Upper lobe of left lung (tissue), 6 donors: ENCODE measurements at regions not wholly inside any gene's neighbourhood (a gene's known extent, or its start where the extent isn't known, plus 50 kb on each side); places are given as distances from the start of the nearest gene placed in this dataset.

Source experiments
- ATAC-seq, 2 donors: fragments of 200-7000 bp; cut with Tn5 transposase; one replicate each; pipeline ENCODE4 v1.9.1; 2022; ENCODE audit warnings: mild to moderate bottlenecking in 2 of 2, moderate library complexity in 2 of 2; ENCODE audit not compliant: low FRiP score in 2 of 2
- DNase-seq, 2 donors: peaks; one replicate each; pipeline ENCODE4 v3.0.0-alpha.2; 2019 to 2020
- H3K27ac ChIP-seq, 4 donors: fragments of 200-600 bp; sonication (generic); one replicate each; pipeline ENCODE4 v1.5.1; 2016 to 2019
- H3K27me3 ChIP-seq, 4 donors: fragments of 200-600 bp; sonication (generic); one replicate each; pipeline ENCODE4 v1.5.1; 2017 to 2019
- H3K36me3 ChIP-seq, 4 donors: fragments of 200-600 bp; sonication (generic); one replicate each; pipeline ENCODE4 v1.5.1; 2016 to 2019
- H3K4me1 ChIP-seq, 4 donors: fragments of 200-600 bp; sonication (generic); one replicate each; pipeline ENCODE4 v1.5.1; 2018 to 2019
- H3K4me3 ChIP-seq, 4 donors: fragments of 200-600 bp; sonication (generic); one replicate each; pipeline ENCODE4 v1.5.1; 2017 to 2019; ENCODE audit warnings: mild to moderate bottlenecking in 2 of 4, moderate library complexity in 1 of 4
- H3K9me3 ChIP-seq, 4 donors: fragments of 200-600 bp; sonication (generic); one replicate each; pipeline ENCODE4 v1.5.1; 2018 to 2019
- EP300 ChIP-seq, 4 donors: sonication (generic); formaldehyde crosslinking; IDR thresholded peaks; one replicate each; pipeline ENCODE4 v1.5.1; 2017; ENCODE audit warnings: antibody characterized with exemption in 4 of 4, control low read depth in 2 of 4
- POLR2A ChIP-seq, 4 donors: fragments of 450-650 bp; IDR thresholded peaks; one replicate each; pipeline ENCODE4 v1.5.1; 2016 to 2017; ENCODE audit warnings: antibody characterized with exemption in 4 of 4, mild to moderate bottlenecking in 2 of 4
- POLR2AphosphoS5 ChIP-seq, 2 donors: sonication (generic); formaldehyde crosslinking; IDR thresholded peaks; one replicate each; pipeline ENCODE4 v1.5.1; 2017; ENCODE audit warnings: antibody characterized with exemption in 2 of 2
- WGBS, 2 donors: methylation state at CpG; one replicate each; pipeline ENCODE4 v1.1.5; 2017 to 2018; 5-methylcytosine and 5-hydroxymethylcytosine counted together
- TF ChIP-seq, protein P1 (sequence below), 6 experiments: fragments of 450-650 bp in 4 of 6; fragments of 200-600 bp in 2 of 6; sonication (generic) in 2 of 6; IDR thresholded peaks; one replicate each; pipeline ENCODE4 v1.5.1; 2016 to 2019; ENCODE audit warnings: antibody characterized with exemption in 6 of 6
- donor health status: DM: no; HTN: no; CAD: no; lungs with moderate emphysema.
- donor health status: DM: no; HTN: yes; CAD: no; lungs with severe emphysema.

DNA sequence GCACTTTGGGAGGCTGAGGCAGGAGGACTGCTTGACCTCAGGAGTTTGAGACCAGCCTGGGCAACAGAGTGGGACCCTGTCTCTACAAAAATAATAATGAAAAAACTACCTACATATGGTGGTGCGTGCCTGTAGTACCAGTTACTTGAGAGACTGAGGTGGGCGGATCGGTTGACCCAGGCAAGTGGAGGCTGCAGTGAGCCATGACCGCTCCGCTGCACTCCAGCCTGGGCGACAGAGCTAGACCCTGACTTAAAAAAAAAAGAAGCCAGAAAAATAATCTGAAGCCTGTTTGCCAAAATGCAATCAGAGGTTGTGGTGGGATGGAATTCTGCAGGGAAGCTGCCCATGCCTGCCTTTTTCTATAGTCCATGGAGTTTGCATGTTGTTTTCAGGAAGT, 50.4 kb upstream of the GGTA1 start:
- WGBS, 2 donors, result 85 to 89% methylated on average over 6 of the region's 6 CpGs
- Histone ChIP-seq H3K9me3 (no peaks in the 10 kb centered on the region), H3K4me3 (peak overlapping the region in 1 of 4 donors; percentile 38), H3K4me1 (peaks cover 13 to 19% (median 16%) of the 10 kb centered on the region in 4 donors), H3K27ac (no peak overlapping the region), H3K27me3 (no peaks in the 10 kb centered on the region), H3K36me3 (no peaks in the 10 kb centered on the region)
- TF ChIP-seq POLR2AphosphoS5 (IDR thresholded peaks at IDR 0.05) (no peak), EP300 (IDR thresholded peaks at IDR 0.05) (no peak), POLR2A (IDR thresholded peaks at IDR 0.05) (no peak)
- TF ChIP-seq, protein P1, sequence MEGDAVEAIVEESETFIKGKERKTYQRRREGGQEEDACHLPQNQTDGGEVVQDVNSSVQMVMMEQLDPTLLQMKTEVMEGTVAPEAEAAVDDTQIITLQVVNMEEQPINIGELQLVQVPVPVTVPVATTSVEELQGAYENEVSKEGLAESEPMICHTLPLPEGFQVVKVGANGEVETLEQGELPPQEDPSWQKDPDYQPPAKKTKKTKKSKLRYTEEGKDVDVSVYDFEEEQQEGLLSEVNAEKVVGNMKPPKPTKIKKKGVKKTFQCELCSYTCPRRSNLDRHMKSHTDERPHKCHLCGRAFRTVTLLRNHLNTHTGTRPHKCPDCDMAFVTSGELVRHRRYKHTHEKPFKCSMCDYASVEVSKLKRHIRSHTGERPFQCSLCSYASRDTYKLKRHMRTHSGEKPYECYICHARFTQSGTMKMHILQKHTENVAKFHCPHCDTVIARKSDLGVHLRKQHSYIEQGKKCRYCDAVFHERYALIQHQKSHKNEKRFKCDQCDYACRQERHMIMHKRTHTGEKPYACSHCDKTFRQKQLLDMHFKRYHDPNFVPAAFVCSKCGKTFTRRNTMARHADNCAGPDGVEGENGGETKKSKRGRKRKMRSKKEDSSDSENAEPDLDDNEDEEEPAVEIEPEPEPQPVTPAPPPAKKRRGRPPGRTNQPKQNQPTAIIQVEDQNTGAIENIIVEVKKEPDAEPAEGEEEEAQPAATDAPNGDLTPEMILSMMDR (IDR thresholded peaks at IDR 0.05), result no peak
- DNase-seq (no peak), ATAC-seq (no peak)

DNA sequence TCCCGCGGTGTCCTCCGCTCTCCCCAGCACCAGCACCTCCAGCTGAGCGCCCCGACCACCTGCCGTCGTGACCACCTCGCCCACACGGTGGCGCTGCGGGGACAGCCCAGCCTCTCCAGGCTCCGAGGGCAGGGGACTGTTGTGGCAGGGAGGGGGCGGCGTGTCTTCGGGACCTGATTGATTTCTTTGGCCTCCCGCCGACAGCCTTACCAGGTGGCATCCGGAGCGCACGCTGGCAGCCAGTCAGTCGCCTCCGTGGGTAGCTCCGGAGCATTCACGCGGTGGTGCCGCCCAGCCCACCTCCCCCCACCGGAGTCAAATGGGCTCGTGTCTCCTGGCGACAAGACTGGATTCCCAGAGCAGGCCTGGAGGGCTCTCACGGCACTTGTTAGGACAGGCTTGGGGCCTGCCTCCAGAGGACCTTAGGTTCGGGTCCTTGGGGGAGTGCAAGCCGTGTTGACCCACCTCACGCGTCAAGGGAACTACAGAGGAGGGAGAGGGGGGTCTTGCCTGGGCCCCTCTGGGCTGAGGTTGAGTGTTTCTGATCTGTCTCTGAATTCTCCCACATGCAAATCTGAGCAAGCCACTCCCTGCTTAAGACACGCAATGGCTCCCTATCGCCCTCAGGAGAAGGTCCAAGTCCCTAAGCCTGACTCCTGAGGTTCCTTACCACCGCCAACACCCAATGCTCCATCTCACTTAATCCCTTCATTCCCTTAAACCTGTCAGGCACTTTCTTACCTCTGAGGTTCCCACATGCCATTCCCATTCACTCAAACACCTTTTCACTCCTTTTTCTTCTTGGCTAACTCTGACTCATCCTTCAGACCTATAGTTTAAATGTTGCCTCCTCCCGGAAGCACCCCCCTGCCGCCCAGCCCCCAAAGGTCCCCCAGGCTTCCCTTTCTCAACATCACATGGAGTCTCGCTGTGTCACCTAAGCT, 51.2 kb upstream of the GGTA1 start:
- Histone ChIP-seq H3K36me3 (no peaks in the 10 kb centered on the region), H3K27ac (peak overlapping the region in 1 of 4 donors; percentile 21), H3K9me3 (no peaks in the 10 kb centered on the region), H3K4me1 (peaks cover 10 to 15% (median 13%) of the 10 kb centered on the region in 4 donors), H3K27me3 (no peaks in the 10 kb centered on the region), H3K4me3 (peak overlapping the region in 3 of 4 donors; percentile 24 to 44 (median 38))
- WGBS, 2 donors, result 16 to 36% methylated on average over 23 to 33 of the region's 40 CpGs
- TF ChIP-seq, protein P1 (IDR thresholded peaks at IDR 0.05), result peak; percentile 91 to 96 (median 94)
- no peak for TF ChIP-seq POLR2A (IDR thresholded peaks at IDR 0.05)
- ATAC-seq (peak; percentile 83 to 87), DNase-seq (peak; percentile 83 to 96)

DNA sequence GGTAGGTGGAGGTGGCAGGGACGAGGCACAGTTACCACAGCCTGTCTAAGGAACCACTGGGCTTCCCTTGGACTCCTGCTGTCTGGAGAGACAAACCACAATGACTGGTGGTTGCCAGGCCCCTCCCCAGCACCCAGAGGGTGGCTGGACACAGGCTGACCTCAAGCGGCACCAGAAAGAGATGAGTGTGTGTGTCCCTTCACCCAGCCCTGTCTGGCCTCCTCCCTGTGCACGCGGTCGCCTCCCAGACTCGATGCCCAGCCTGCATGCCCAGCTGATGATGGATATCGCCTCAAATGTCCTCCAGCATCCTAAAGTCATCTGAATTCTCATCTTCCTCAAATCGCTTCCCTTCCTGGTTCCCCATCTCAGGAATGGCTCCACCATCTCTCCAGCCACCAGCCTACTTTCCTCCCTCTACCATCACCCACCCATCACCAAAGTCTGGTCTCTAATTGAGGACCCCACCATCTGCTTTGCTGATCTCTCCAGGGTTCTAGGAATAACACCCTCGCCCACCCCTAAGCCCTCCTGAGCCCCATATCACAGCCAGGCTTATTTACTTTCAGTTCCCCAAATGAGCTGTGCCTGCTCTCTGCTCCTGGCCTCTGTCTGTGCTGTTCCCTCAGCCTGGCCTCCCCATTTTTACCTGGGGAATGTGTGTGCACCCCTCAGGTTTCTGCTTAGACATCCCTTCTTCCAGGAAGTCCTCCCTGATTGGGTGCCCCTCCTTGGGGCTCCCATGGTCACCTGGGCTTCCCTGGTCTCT, 52.5 kb upstream of the GGTA1 start:
- no peak for TF ChIP-seq POLR2AphosphoS5 (IDR thresholded peaks at IDR 0.05)
- TF ChIP-seq, protein P1 (IDR thresholded peaks at IDR 0.05), result no peak
- TF ChIP-seq POLR2A (IDR thresholded peaks at IDR 0.05), result no peak
- no peak for TF ChIP-seq EP300 (IDR thresholded peaks at IDR 0.05)

DNA sequence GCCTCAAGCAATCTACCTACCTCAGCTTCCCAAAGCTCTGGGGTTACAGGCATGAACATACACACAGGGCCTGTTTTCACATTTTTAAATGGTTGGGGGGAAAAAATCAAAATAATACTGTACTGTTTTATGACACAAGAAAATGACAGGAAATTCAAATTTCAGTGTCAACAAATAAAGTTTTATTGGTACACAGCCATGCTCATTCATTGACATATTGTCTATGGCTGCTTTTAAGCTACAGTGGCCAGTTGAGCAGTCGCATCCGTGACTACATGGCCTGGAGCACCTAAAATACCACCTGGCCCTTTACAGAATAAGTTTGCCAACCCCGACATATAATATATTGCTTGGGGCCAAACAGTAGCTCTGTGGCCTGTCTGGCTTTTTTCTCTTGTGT, 56.4 kb upstream of the GGTA1 start:
- H3K36me3 ChIP-seq, result no peaks in the 10 kb centered on the region
- 86 to 93% methylated on average over 3 of the region's 3 CpGs for WGBS, 2 donors
- ATAC-seq, result no peak
- no peak for DNase-seq
- no peak overlapping the region for H3K27ac ChIP-seq
- H3K4me1 ChIP-seq, result peaks cover 16 to 28% (median 24%) of the 10 kb centered on the region in 4 donors
- no peaks in the 10 kb centered on the region for H3K9me3 ChIP-seq
- no peak for TF ChIP-seq EP300 (IDR thresholded peaks at IDR 0.05)
- TF ChIP-seq POLR2AphosphoS5 (IDR thresholded peaks at IDR 0.05), result no peak
- TF ChIP-seq, protein P1 (IDR thresholded peaks at IDR 0.05), result no peak
- no peak for TF ChIP-seq POLR2A (IDR thresholded peaks at IDR 0.05)
- no peaks in the 10 kb centered on the region for H3K27me3 ChIP-seq
- H3K4me3 ChIP-seq, result no peak overlapping the region

More for the DNA sequence above, 52.5 kb upstream of the GGTA1 start:
- DNase-seq (no peak), ATAC-seq (no peak)
- Histone ChIP-seq H3K36me3 (no peaks in the 10 kb centered on the region), H3K27ac (no peak overlapping the region), H3K4me1 (peaks cover 9 to 19% (median 15%) of the 10 kb centered on the region in 4 donors), H3K4me3 (no peak overlapping the region), H3K9me3 (no peaks in the 10 kb centered on the region), H3K27me3 (no peaks in the 10 kb centered on the region)
- 65 to 79% methylated on average over 8 of the region's 9 CpGs for WGBS, 2 donors
